Spleen (tissue), 11 donors: ENCODE measurements at regions not wholly inside any gene's neighbourhood (a gene's known extent, or its start where the extent isn't known, plus 50 kb on each side); places are given as distances from the start of the nearest gene placed in this dataset.

Experiments used
- DNase-seq: peaks from one replicate; pipeline ENCODE4 v3.0.0-alpha.2; 2020
- H3K27ac ChIP-seq, 8 donors: fragments of 200-600 bp; sonication (generic) in 7 of 8; 1 replicate in 4 of 8; 2 replicates in 4 of 8; pipeline versions ENCODE4 v1.5.0 to v1.8.0; 2016 to 2021; ENCODE audit warnings: inconsistent platforms in 4 of 8, mild to moderate bottlenecking in 4 of 8, moderate library complexity in 1 of 8
- H3K27me3 ChIP-seq, 7 donors: fragments of 200-600 bp; sonication (generic) in 6 of 7; replicated peaks in 1 of 7; 1 replicate in 4 of 7; 2 replicates in 3 of 7; pipeline versions ENCODE4 v1.5.0 to v1.8.0; 2016 to 2021; ENCODE audit warnings: inconsistent platforms in 3 of 7, mild to moderate bottlenecking in 1 of 7
- H3K36me3 ChIP-seq, 6 donors: fragments of 200-600 bp; sonication (generic) in 5 of 6; 1 replicate in 4 of 6; 2 replicates in 2 of 6; pipeline versions ENCODE4 v1.5.0 to v1.8.0; 2016 to 2021; ENCODE audit warnings: inconsistent platforms in 2 of 6
- H3K4me1 ChIP-seq, 6 donors: fragments of 200-600 bp; sonication (generic) in 5 of 6; 1 replicate in 3 of 6; 2 replicates in 3 of 6; pipeline versions ENCODE4 v1.5.0 to v1.8.0; 2016 to 2021; ENCODE audit warnings: inconsistent platforms in 3 of 6
- H3K4me3 ChIP-seq, 8 donors: fragments of 200-600 bp; sonication (generic) in 7 of 8; 1 replicate in 4 of 8; 2 replicates in 4 of 8; pipeline versions ENCODE4 v1.5.0 to v1.8.0; 2016 to 2021; ENCODE audit warnings: inconsistent platforms in 4 of 8, mild to moderate bottlenecking in 4 of 8, moderate library complexity in 2 of 8
- H3K9me3 ChIP-seq, 8 donors: fragments of 200-600 bp; sonication (generic) in 7 of 8; 1 replicate in 4 of 8; 2 replicates in 4 of 8; pipeline versions ENCODE4 v1.5.0 to v1.8.0; 2016 to 2021; ENCODE audit warnings: inconsistent platforms in 4 of 8
- POLR2A ChIP-seq, 3 donors: fragments of 450-650 bp; IDR thresholded peaks; one replicate each; pipeline ENCODE4 v1.5.1; 2017; ENCODE audit warnings: antibody characterized with exemption in 3 of 3, mild to moderate bottlenecking in 1 of 3
- POLR2AphosphoS5 ChIP-seq, 3 donors: sonication (generic); formaldehyde crosslinking; IDR thresholded peaks; one replicate each; pipeline ENCODE4 v1.5.1; 2017; ENCODE audit warnings: antibody characterized with exemption in 3 of 3
- WGBS, 5 donors: extraction: QIAGEN DNeasy Blood & Tissue Kit in 3 of 5; methylation state at CpG; one replicate each; pipeline versions ENCODE4 v1.1.5 to v1.1.7; 2013 to 2018; 5-methylcytosine and 5-hydroxymethylcytosine counted together
- intact Hi-C: fragments of 100-400 bp; cut with DNase I; formaldehyde crosslinking; loops from one replicate; pipeline ENCODE4 v1.15.0; 2023; ENCODE audit warnings: low total_unique reads
- TF ChIP-seq, protein P1 (sequence below), 11 experiments: fragments of 200-600 bp in 7 of 11; fragments of 450-650 bp in 4 of 11; sonication (generic) in 4 of 11; IDR thresholded peaks in 8 of 11; conservative IDR thresholded peaks in 3 of 11; 1 replicate in 7 of 11; 2 replicates in 4 of 11; pipeline versions ENCODE4 v1.4.0 to v1.8.0; 2016 to 2021; ENCODE audit warnings: antibody characterized with exemption in 11 of 11, inconsistent platforms in 4 of 11, mild to moderate bottlenecking in 1 of 11
- donor health status: healthy with polysubstance abuse.
- donor health status: DM: no; HTN: no; CAD: no; lungs with moderate emphysema.
- donor health status: DM: no; HTN: no; CAD: no.
- donor health status: Bipolar disorder and iron deficiency.
- donor health status: healthy.
- donor health status: DM: no; HTN: no; CAD: no.
- donor health status: DM: yes; HTN: yes; CAD: no.

DNA sequence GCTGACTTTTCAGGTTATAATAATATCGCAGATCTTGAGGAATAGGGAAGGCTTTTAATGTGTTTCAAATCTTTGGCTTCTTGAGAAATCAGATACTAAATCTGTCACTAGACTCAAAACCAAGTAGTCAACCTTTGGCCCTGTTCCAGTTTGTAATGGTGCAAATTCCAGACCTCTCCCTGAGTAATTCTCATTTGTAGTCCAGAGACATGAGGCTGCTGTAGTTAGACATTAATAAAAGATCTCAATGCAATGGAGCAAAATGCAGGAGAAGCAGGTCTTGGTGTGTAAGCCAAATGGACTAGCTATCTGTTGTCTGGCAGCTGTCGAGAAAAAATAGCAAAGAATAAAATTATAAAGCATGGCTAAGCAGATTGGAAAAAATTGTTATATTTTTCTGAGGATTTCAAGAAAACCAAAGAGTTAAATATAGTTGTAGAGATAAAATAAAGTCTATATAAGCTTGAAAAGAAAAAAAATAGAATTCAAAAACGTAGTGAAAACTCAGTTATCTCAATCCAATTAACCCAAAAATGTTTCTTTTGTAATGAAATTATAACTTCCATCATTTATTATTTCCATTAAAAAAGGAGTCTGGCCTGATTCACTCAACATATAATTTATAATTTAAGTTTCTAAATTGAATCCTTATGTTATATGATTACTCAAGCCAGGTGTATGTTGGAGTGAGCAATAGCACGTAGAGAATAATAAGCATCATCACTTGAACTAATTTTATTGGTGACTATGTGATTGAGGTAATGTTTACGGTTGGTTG is 161.5 kb upstream of the ADGRB3 start:
- Histone ChIP-seq H3K36me3 (no peaks in the 10 kb centered on the region), H3K4me1 (no peaks in the 10 kb centered on the region), H3K9me3 (no peaks in the 10 kb centered on the region), H3K27me3 (no peaks in the 10 kb centered on the region), H3K4me3 (no peak overlapping the region), H3K27ac (no peak overlapping the region)
- 72 to 81% (median 75%) methylated on average over 5 of the region's 5 CpGs for WGBS, 5 donors
- intact Hi-C loops: no loop called here
- TF ChIP-seq, protein P1, sequence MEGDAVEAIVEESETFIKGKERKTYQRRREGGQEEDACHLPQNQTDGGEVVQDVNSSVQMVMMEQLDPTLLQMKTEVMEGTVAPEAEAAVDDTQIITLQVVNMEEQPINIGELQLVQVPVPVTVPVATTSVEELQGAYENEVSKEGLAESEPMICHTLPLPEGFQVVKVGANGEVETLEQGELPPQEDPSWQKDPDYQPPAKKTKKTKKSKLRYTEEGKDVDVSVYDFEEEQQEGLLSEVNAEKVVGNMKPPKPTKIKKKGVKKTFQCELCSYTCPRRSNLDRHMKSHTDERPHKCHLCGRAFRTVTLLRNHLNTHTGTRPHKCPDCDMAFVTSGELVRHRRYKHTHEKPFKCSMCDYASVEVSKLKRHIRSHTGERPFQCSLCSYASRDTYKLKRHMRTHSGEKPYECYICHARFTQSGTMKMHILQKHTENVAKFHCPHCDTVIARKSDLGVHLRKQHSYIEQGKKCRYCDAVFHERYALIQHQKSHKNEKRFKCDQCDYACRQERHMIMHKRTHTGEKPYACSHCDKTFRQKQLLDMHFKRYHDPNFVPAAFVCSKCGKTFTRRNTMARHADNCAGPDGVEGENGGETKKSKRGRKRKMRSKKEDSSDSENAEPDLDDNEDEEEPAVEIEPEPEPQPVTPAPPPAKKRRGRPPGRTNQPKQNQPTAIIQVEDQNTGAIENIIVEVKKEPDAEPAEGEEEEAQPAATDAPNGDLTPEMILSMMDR (IDR thresholded peaks at IDR 0.05 in 8 of 11, conservative IDR thresholded peaks at IDR 0.05 in 3 of 11): no peak
- TF ChIP-seq POLR2AphosphoS5 (IDR thresholded peaks at IDR 0.05) (no peak), POLR2A (IDR thresholded peaks at IDR 0.05) (no peak)
- no peak for DNase-seq

DNA sequence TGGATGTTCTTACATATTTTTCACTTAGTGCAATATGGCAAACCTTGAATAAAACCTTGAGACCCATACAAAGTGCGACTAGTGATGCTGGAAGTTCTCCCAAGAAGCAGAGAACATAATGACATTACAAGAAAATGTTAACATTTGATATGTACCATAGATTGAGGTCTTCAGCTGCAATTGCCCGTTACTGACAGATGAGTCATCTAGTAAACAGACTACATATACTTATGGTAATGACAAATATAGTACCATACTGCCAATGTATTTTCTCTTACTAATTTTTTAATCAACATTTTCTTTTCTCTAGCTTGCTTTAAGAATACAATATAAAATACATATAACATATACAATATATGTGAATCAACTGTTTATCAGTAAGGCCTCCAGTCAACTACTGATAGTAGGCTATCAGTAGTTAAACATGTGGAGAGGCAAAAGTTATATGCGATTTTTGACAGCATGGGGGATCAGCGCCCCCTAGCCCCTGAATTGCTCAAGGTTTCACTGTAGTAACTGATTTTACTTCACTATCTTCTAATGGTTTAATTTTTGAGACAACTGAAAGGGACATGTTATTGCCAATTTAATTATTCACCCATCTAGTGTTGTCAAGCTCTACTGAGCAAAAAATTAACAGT is 166.7 kb upstream of the ADGRB3 start:
- H3K27ac ChIP-seq: no peak overlapping the region
- H3K36me3 ChIP-seq: no peaks in the 10 kb centered on the region
- 36 to 55% (median 43%) methylated on average over 4 of the region's 4 CpGs for WGBS, 5 donors
- intact Hi-C loops: no loop called here
- H3K27me3 ChIP-seq: no peaks in the 10 kb centered on the region
- no peak overlapping the region for H3K4me3 ChIP-seq
- TF ChIP-seq, protein P1 (IDR thresholded peaks at IDR 0.05 in 8 of 11, conservative IDR thresholded peaks at IDR 0.05 in 3 of 11): no peak
- TF ChIP-seq POLR2A (IDR thresholded peaks at IDR 0.05): no peak
- TF ChIP-seq POLR2AphosphoS5 (IDR thresholded peaks at IDR 0.05): no peak
- peaks cover 0 to 3% (median 0%) of the 10 kb centered on the region in 8 donors for H3K9me3 ChIP-seq
- DNase-seq: no peak
- H3K4me1 ChIP-seq: no peaks in the 10 kb centered on the region

DNA sequence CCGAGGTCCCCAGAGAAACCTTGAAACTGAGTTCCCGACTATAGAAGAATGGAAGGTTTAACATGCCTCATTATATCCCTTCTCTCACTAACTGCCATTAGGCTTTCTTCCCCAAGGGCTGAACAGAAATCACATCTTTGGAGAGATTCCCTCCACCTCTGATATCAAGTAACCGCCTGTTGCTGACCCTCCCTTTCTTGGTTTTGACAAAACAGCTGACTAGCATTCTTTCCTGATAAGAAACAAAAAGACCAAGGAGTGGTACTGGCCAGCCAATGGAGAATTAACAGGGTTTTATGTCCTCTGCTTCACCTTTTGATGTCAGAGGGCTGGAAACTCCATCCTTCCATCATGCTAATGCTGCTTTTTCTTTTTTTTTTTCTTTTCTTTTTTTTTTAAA is 176.6 kb upstream of the ADGRB3 start:
- no peaks in the 10 kb centered on the region for H3K4me1 ChIP-seq
- TF ChIP-seq, protein P1 (IDR thresholded peaks at IDR 0.05 in 8 of 11, conservative IDR thresholded peaks at IDR 0.05 in 3 of 11): no peak
- no peak for TF ChIP-seq POLR2A (IDR thresholded peaks at IDR 0.05)
- TF ChIP-seq POLR2AphosphoS5 (IDR thresholded peaks at IDR 0.05): no peak
- H3K27me3 ChIP-seq: no peaks in the 10 kb centered on the region
- WGBS, 5 donors: 80 to 94% (median 89%) methylated on average over 3 of the region's 3 CpGs
- DNase-seq: no peak
- no peaks in the 10 kb centered on the region for H3K36me3 ChIP-seq
- intact Hi-C loops: no loop called here
- H3K27ac ChIP-seq: no peak overlapping the region
- peaks cover 0 to 50% (median 32%) of the 10 kb centered on the region in 8 donors for H3K9me3 ChIP-seq
- H3K4me3 ChIP-seq: no peak overlapping the region

DNA sequence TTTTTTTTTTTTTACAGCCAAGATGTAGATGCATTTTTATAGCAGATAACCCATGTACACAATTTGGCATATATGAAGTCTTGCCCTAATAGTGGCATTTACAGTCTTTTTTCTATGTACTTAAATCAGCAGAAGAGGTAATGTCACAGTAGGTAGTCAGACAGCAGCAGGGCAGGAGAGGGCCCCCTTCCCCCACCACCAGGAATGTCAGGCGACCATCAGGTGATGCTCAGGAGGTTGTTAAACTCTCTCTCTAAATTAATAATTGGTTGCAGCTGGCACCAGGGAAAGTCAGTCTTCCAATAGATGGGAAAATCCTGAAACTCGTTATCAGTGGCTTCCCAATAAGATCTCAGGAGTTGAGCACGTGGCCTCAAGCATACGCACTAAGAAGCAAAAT is 188.0 kb upstream of the ADGRB3 start:
- H3K4me3 ChIP-seq: no peak overlapping the region
- DNase-seq: no peak
- H3K36me3 ChIP-seq: no peaks in the 10 kb centered on the region
- TF ChIP-seq POLR2AphosphoS5 (IDR thresholded peaks at IDR 0.05): no peak
- TF ChIP-seq, protein P1 (IDR thresholded peaks at IDR 0.05 in 8 of 11, conservative IDR thresholded peaks at IDR 0.05 in 3 of 11): no peak
- TF ChIP-seq POLR2A (IDR thresholded peaks at IDR 0.05): no peak
- intact Hi-C loops: no loop called here
- H3K27ac ChIP-seq: no peak overlapping the region
- WGBS, 5 donors: 74 to 90% (median 78%) methylated on average over 4 of the region's 4 CpGs
- peaks cover 0 to 9% (median under 1%) of the 10 kb centered on the region in 8 donors for H3K9me3 ChIP-seq
- no peaks in the 10 kb centered on the region for H3K4me1 ChIP-seq
- H3K27me3 ChIP-seq: no peaks in the 10 kb centered on the region
